ENCODE measurements at regions not wholly inside any gene's neighbourhood (a gene's known extent, or its start where the extent isn't known, plus 50 kb on each side); places are given as distances from the start of the nearest gene placed in this dataset.

DNA sequence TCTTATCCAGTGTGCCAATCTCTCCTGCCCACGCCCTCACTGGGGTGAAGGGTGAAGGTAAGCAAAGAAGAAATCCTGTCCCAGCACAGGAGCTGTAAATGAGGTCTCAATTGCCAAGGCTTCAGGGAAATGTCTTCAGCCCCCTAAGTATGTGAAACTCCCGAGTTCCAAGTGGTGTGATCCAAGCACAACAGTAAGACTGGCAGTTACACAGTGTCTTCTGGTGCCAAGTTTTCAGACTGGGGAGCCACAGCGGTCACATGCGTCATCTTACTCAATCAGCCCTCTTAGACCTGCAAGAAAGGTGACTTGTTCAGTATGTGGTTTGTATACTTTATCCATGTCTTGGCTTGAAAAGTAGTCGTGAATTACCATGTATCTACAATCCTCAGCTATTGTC is 55.0 kb upstream of the SPRED2 start:
- H3K36me3 ChIP-seq (ENCODE audit: insufficient read depth, low read length, poor library complexity, severe bottlenecking) = no peaks in the 10 kb centered on the region
- intact Hi-C loops (cut with micrococcal nuclease; ENCODE audit: unreplicated experiment) = no loop called here

GRCh38 chr2:65486802-65487201 is 54.4 kb upstream of the SPRED2 start:
- intact Hi-C loops (cut with micrococcal nuclease; ENCODE audit: unreplicated experiment) = no loop called here
- Histone ChIP-seq H3K4me1 (ENCODE audit: insufficient read depth, low read length, poor library complexity, severe bottlenecking) (no peaks in the 10 kb centered on the region), H3K9me3 (ENCODE audit: low read depth, low read length, poor library complexity, severe bottlenecking) (no peaks in the 10 kb centered on the region), H3K27me3 (replicated peaks; ENCODE audit: insufficient read depth, low read depth, low read length, poor library complexity) (no peaks in the 10 kb centered on the region), H3K27ac (ENCODE audit: low read depth, low read length, poor library complexity, severe bottlenecking) (no peak overlapping the region), H3K4me3 (ENCODE audit: low read depth, low read length, poor library complexity, severe bottlenecking) (no peak overlapping the region), H3K36me3 (ENCODE audit: insufficient read depth, low read length, poor library complexity, severe bottlenecking) (no peaks in the 10 kb centered on the region)
- no peak for DNase-seq (ENCODE audit: low spot score)
- CTCF ChIA-PET = no interaction called here
- POLR2A ChIA-PET (ENCODE audit: low non-redundant PET) = no interaction called here
- BruUV-seq (replicated peaks) = no TSS peak
- TF ChIP-seq EZH2 (IDR thresholded peaks at IDR 0.05; ENCODE audit: borderline replicate concordance, low read depth, low read length, poor library complexity, severe bottlenecking) (no peak), CTCF (conservative IDR thresholded peaks at IDR 0.05; ENCODE audit: low read depth, low read length) (no peak)

More for the DNA sequence above, 55.0 kb upstream of the SPRED2 start:
- ChIA-PET CTCF (no interaction called here), POLR2A (ENCODE audit: low non-redundant PET) (no interaction called here)
- TF ChIP-seq CTCF (conservative IDR thresholded peaks at IDR 0.05; ENCODE audit: low read depth, low read length) = no peak
- TF ChIP-seq EZH2 (IDR thresholded peaks at IDR 0.05; ENCODE audit: borderline replicate concordance, low read depth, low read length, poor library complexity, severe bottlenecking) = no peak
- Histone ChIP-seq H3K4me3 (ENCODE audit: low read depth, low read length, poor library complexity, severe bottlenecking) (no peak overlapping the region), H3K27ac (ENCODE audit: low read depth, low read length, poor library complexity, severe bottlenecking) (no peak overlapping the region), H3K9me3 (ENCODE audit: low read depth, low read length, poor library complexity, severe bottlenecking) (no peaks in the 10 kb centered on the region), H3K4me1 (ENCODE audit: insufficient read depth, low read length, poor library complexity, severe bottlenecking) (no peaks in the 10 kb centered on the region), H3K27me3 (replicated peaks; ENCODE audit: insufficient read depth, low read depth, low read length, poor library complexity) (no peaks in the 10 kb centered on the region)
- BruUV-seq (replicated peaks) = no TSS peak
- no peak for DNase-seq (ENCODE audit: low spot score)

DNA sequence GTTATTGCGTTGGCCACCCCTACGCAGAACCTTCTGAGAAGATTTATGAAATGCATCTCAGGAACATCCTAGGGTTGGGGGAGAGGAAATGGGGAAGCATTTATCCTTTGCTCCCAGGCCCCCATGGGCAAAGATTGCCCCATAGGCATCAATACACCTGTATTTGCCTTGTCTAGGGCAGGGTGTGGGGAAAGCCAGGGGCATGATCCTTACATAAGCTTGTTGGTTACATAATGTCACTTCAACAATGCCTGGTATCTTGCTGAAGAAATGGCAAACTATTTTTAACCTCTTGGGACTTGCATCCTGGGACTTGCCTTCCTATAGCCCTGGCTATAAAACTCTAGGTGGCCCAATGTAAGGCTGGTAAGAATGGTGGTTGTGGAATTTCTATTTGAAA is 53.9 kb upstream of the SPRED2 start:
- intact Hi-C loops (cut with micrococcal nuclease; ENCODE audit: unreplicated experiment) = no loop called here
- Histone ChIP-seq H3K27me3 (replicated peaks; ENCODE audit: insufficient read depth, low read depth, low read length, poor library complexity) (no peaks in the 10 kb centered on the region), H3K27ac (ENCODE audit: low read depth, low read length, poor library complexity, severe bottlenecking) (no peak overlapping the region), H3K9me3 (ENCODE audit: low read depth, low read length, poor library complexity, severe bottlenecking) (no peaks in the 10 kb centered on the region), H3K4me3 (ENCODE audit: low read depth, low read length, poor library complexity, severe bottlenecking) (no peak overlapping the region), H3K36me3 (ENCODE audit: insufficient read depth, low read length, poor library complexity, severe bottlenecking) (no peaks in the 10 kb centered on the region), H3K4me1 (ENCODE audit: insufficient read depth, low read length, poor library complexity, severe bottlenecking) (no peaks in the 10 kb centered on the region)
- ChIA-PET POLR2A (ENCODE audit: low non-redundant PET) (no interaction called here), CTCF (no interaction called here)
- TF ChIP-seq EZH2 (IDR thresholded peaks at IDR 0.05; ENCODE audit: borderline replicate concordance, low read depth, low read length, poor library complexity, severe bottlenecking) (no peak), CTCF (conservative IDR thresholded peaks at IDR 0.05; ENCODE audit: low read depth, low read length) (no peak)
- no peak for DNase-seq (ENCODE audit: low spot score)
- no TSS peak for BruUV-seq (replicated peaks)
